ENCODE measurements at regions not wholly inside any gene's neighbourhood (a gene's known extent, or its start where the extent isn't known, plus 50 kb on each side); places are given as distances from the start of the nearest gene placed in this dataset.

GRCh38 chr4:136281889-136282288 is 1250.4 kb downstream of the PCDH18 start:
- Histone ChIP-seq H4K20me1 (ENCODE audit: control insufficient read depth, insufficient read depth, low read length, poor library complexity, severe bottlenecking) (no peaks in the 10 kb centered on the region), H2AFZ (ENCODE audit: insufficient read depth, low read depth, low read length, poor library complexity, severe bottlenecking) (no peak overlapping the region), H3K36me3 (replicated peaks in 1 of 2; ENCODE audit: control extremely low read depth in 1 of 2, control insufficient read depth in 1 of 2, extremely low read depth in 1 of 2, insufficient read depth in 2 of 2, low read length in 1 of 2) (no peaks in the 10 kb centered on the region), H3K4me3 (ENCODE audit: control extremely low read depth in 1 of 5, extremely low read depth in 1 of 5, insufficient read depth in 1 of 5, low read depth in 2 of 5, low read length in 4 of 5) (no peak overlapping the region), H3K27ac (ENCODE audit: low read length in 2 of 2) (no peak overlapping the region), H3K9me3 (ENCODE audit: control extremely low read depth in 1 of 3, control insufficient read depth in 2 of 3, insufficient read depth in 1 of 3, low read length in 2 of 3) (peaks cover 0 to 1% (median 0%) of the 10 kb centered on the region in 3 donors), H3K79me2 (ENCODE audit: control insufficient read depth, insufficient read depth, low read length) (no peaks in the 10 kb centered on the region), H3K4me1 (ENCODE audit: control insufficient read depth in 2 of 2, insufficient read depth in 2 of 2, low read length in 2 of 2) (no peaks in the 10 kb centered on the region), H3K9ac (ENCODE audit: low read length) (no peak overlapping the region), H3K27me3 (replicated peaks in 1 of 4; ENCODE audit: control extremely low read depth in 1 of 4, control insufficient read depth in 3 of 4, insufficient read depth in 4 of 4, low read length in 3 of 4) (no peaks in the 10 kb centered on the region), H3K4me2 (replicated peaks; ENCODE audit: low read depth, low read length, poor library complexity, severe bottlenecking) (no peak overlapping the region)
- WGBS (ENCODE audit: insufficient coverage): no CpG with 5 or more reads among the region's 1 CpG
- DNase-seq (no peak), ATAC-seq (ENCODE audit: low read depth) (no peak)
- CTCF ChIA-PET: no interaction called here
- Mint-ChIP-seq H3K27me3 (no peaks in the 10 kb centered on the region), H3K9me3 (ENCODE audit: insufficient read depth) (no peaks in the 10 kb centered on the region), H3K4me1 (no peaks in the 10 kb centered on the region), H3K4me3 (no peak overlapping the region), H3K27ac (no peak overlapping the region)
- POLR2A ChIA-PET: no interaction called here
- TF ChIP-seq EZH2 (IDR thresholded peaks at IDR 0.05; ENCODE audit: borderline replicate concordance, insufficient read depth, low read depth, low read length, poor library complexity, severe bottlenecking) (no peak), CTCF (IDR thresholded peaks at IDR 0.05) (no peak)
- intact Hi-C loops (cut with micrococcal nuclease): no loop called here

GRCh38 chr4:136281307-136281706 is 1251.0 kb downstream of the PCDH18 start:
- intact Hi-C loops (cut with micrococcal nuclease): no loop called here
- no peak overlapping the region for H2AFZ ChIP-seq (ENCODE audit: insufficient read depth, low read depth, low read length, poor library complexity, severe bottlenecking)
- no peak overlapping the region for H3K4me3 Mint-ChIP-seq
- H3K9me3 ChIP-seq (ENCODE audit: control extremely low read depth in 1 of 3, control insufficient read depth in 2 of 3, insufficient read depth in 1 of 3, low read length in 2 of 3): peaks cover 0 to 1% (median 0%) of the 10 kb centered on the region in 3 donors
- H3K27ac Mint-ChIP-seq: no peak overlapping the region
- H3K4me1 Mint-ChIP-seq: no peaks in the 10 kb centered on the region
- H3K4me2 ChIP-seq (replicated peaks; ENCODE audit: low read depth, low read length, poor library complexity, severe bottlenecking): no peak overlapping the region
- POLR2A ChIA-PET: no interaction called here
- H3K79me2 ChIP-seq (ENCODE audit: control insufficient read depth, insufficient read depth, low read length): no peaks in the 10 kb centered on the region
- H3K27me3 Mint-ChIP-seq: no peaks in the 10 kb centered on the region
- H4K20me1 ChIP-seq (ENCODE audit: control insufficient read depth, insufficient read depth, low read length, poor library complexity, severe bottlenecking): no peaks in the 10 kb centered on the region
- CTCF ChIA-PET: no interaction called here
- no peaks in the 10 kb centered on the region for H3K36me3 ChIP-seq (replicated peaks in 1 of 2; ENCODE audit: control extremely low read depth in 1 of 2, control insufficient read depth in 1 of 2, extremely low read depth in 1 of 2, insufficient read depth in 2 of 2, low read length in 1 of 2)
- TF ChIP-seq EZH2 (IDR thresholded peaks at IDR 0.05; ENCODE audit: borderline replicate concordance, insufficient read depth, low read depth, low read length, poor library complexity, severe bottlenecking) (no peak), CTCF (IDR thresholded peaks at IDR 0.05) (no peak)
- WGBS (ENCODE audit: insufficient coverage): 71% methylated on average over 5 of the region's 6 CpGs
- no peaks in the 10 kb centered on the region for H3K27me3 ChIP-seq (replicated peaks in 1 of 4; ENCODE audit: control extremely low read depth in 1 of 4, control insufficient read depth in 3 of 4, insufficient read depth in 4 of 4, low read length in 3 of 4)
- H3K27ac ChIP-seq (ENCODE audit: low read length in 2 of 2): no peak overlapping the region
- no peak for ATAC-seq (ENCODE audit: low read depth)
- no peaks in the 10 kb centered on the region for H3K9me3 Mint-ChIP-seq (ENCODE audit: insufficient read depth)
- H3K4me1 ChIP-seq (ENCODE audit: control insufficient read depth in 2 of 2, insufficient read depth in 2 of 2, low read length in 2 of 2): no peaks in the 10 kb centered on the region
- no peak overlapping the region for H3K4me3 ChIP-seq (ENCODE audit: control extremely low read depth in 1 of 5, extremely low read depth in 1 of 5, insufficient read depth in 1 of 5, low read depth in 2 of 5, low read length in 4 of 5)
- DNase-seq: no peak
- H3K9ac ChIP-seq (ENCODE audit: low read length): no peak overlapping the region
